HL-60 (cell line): ENCODE measurements at regions not wholly inside any gene's neighbourhood (a gene's known extent, or its start where the extent isn't known, plus 50 kb on each side); places are given as distances from the start of the nearest gene placed in this dataset.

ENCODE experiments used
- DNase-seq, 2 experiments: peaks; one replicate each; pipeline ENCODE4 v3.0.0-alpha.2; 2010 to 2020; ENCODE audit warnings: low read depth in 1 of 2, low spot score in 1 of 2
- H3K27ac ChIP-seq: fragments of 250-450 bp; sonication (Bioruptor Pico); replicated peaks from 2 replicates; pipeline ENCODE4 v1.5.1; 2020; ENCODE audit warnings: mild to moderate bottlenecking, moderate library complexity
- H3K27me3 ChIP-seq: fragments of 250-450 bp; sonication (Bioruptor Pico); 2 replicates; pipeline ENCODE4 v1.5.1; 2021; ENCODE audit warnings: mild to moderate bottlenecking, moderate library complexity; ENCODE audit not compliant: insufficient read depth, poor library complexity, severe bottlenecking
- H3K4me3 ChIP-seq: replicated peaks from 2 replicates; pipeline ENCODE4 v1.5.1; 2011; ENCODE audit warnings: mild to moderate bottlenecking, control low read depth, low read length; ENCODE audit not compliant: insufficient read depth
- CTCF ChIP-seq: IDR thresholded peaks from one replicate; pipeline ENCODE4 v1.5.1; 2011; ENCODE audit warnings: low read length, control low read depth, inconsistent platforms; ENCODE audit not compliant: insufficient read depth
- GABPA ChIP-seq: IDR thresholded peaks from 2 replicates; pipeline ENCODE4 v1.6.1; 2012; ENCODE audit warnings: low read depth
- POLR2AphosphoS5 ChIP-seq: IDR thresholded peaks from 2 replicates; pipeline ENCODE4 v1.6.1; 2012; ENCODE audit warnings: low read depth
- REST ChIP-seq: IDR thresholded peaks from 2 replicates; pipeline ENCODE4 v1.6.1; 2012; ENCODE audit warnings: low read depth; ENCODE audit not compliant: insufficient replicate concordance
- SPI1 ChIP-seq: IDR thresholded peaks from 2 replicates; pipeline ENCODE4 v1.6.1; 2012; ENCODE audit warnings: low read depth, mild to moderate bottlenecking, borderline replicate concordance

- no peak for TF ChIP-seq GABPA
- no peak for TF ChIP-seq CTCF
- no peak for TF ChIP-seq SPI1
- no peak for TF ChIP-seq POLR2AphosphoS5
- no peak for TF ChIP-seq REST
- Histone ChIP-seq H3K27ac (no peak overlapping the region), H3K27me3 (no peaks in the 10 kb centered on the region), H3K4me3 (no peak overlapping the region)
- no peak for DNase-seq
Observed at GRCh38 chr7:46942574-46942973, 639.3 kb downstream of the TNS3 start.

GRCh38 chr7:46940178-46940577, 641.7 kb downstream of the TNS3 start:
- DNase-seq, result no peak
- Histone ChIP-seq H3K4me3 (no peak overlapping the region), H3K27ac (no peak overlapping the region), H3K27me3 (no peaks in the 10 kb centered on the region)
- no peak for TF ChIP-seq CTCF
- TF ChIP-seq POLR2AphosphoS5, result no peak
- TF ChIP-seq GABPA, result no peak
- no peak for TF ChIP-seq SPI1
- no peak for TF ChIP-seq REST

GRCh38 chr7:46939558-46939957, 642.4 kb downstream of the TNS3 start:
- peak; percentile 11 to 12 for DNase-seq
- TF ChIP-seq REST (no peak), SPI1 (peak; percentile 17; the same call in 1 of the 2 replicates), GABPA (no peak), POLR2AphosphoS5 (no peak)
- Histone ChIP-seq H3K4me3 (no peak overlapping the region), H3K27ac (no peak overlapping the region), H3K27me3 (no peaks in the 10 kb centered on the region)

GRCh38 chr7:46939089-46939488, 642.8 kb downstream of the TNS3 start:
- no peak for DNase-seq
- H3K4me3 ChIP-seq, result no peak overlapping the region
- no peaks in the 10 kb centered on the region for H3K27me3 ChIP-seq
- no peak for TF ChIP-seq REST
- no peak for TF ChIP-seq POLR2AphosphoS5
- no peak for TF ChIP-seq CTCF
- TF ChIP-seq GABPA, result no peak
- no peak for TF ChIP-seq SPI1
- no peak overlapping the region for H3K27ac ChIP-seq
